ENCODE measurements at regions not wholly inside any gene's neighbourhood (a gene's known extent, or its start where the extent isn't known, plus 50 kb on each side); places are given as distances from the start of the nearest gene placed in this dataset.

DNA sequence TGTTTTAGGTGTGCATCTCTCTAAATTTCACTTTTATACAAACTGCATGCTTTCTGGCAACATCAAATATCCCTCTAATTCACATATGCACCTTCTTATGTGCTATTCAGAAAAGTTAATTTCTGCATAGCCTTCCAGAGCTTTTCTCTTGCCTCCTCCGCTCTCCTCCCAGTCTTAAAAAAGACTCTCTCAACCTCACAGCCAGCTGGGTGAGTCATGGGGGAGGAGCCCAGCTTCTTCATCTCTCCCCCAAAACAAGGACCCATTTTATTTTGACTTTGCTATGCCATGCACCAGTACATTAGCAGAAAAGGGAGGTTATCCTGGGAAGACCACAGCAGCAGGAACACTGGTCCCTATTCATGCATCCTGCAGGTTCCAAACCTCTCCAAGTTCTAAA, 234.4 kb downstream of the KCNA4 start:
- TF ChIP-seq EZH2 (IDR thresholded peaks at IDR 0.05) = no peak
- no peak for TF ChIP-seq POLR2AphosphoS5 (IDR thresholded peaks at IDR 0.05; ENCODE audit: borderline replicate concordance, low read depth, low read length)
